Mesenchymal stem cell (in vitro differentiated cells and primary cell): ENCODE measurements at regions not wholly inside any gene's neighbourhood (a gene's known extent, or its start where the extent isn't known, plus 50 kb on each side); places are given as distances from the start of the nearest gene placed in this dataset.

Source experiments
- DNase-seq: peaks from one replicate; pipeline ENCODE4 v3.0.0-alpha.2; 2013
- H2AFZ ChIP-seq: one replicate; pipeline ENCODE4 v1.6.1; 2013; ENCODE audit warnings: low read depth, mild to moderate bottlenecking, control low read depth, inconsistent platforms, low read length, moderate library complexity
- H2AK5ac ChIP-seq: 2 replicates; pipeline ENCODE4 v1.6.1; 2013; ENCODE audit warnings: low read length, moderate library complexity, mild to moderate bottlenecking, inconsistent platforms; ENCODE audit not compliant: severe bottlenecking
- H2BK120ac ChIP-seq: one replicate; pipeline ENCODE4 v1.6.1; 2013; ENCODE audit warnings: low read depth, mild to moderate bottlenecking, inconsistent platforms, low read length, moderate library complexity
- H2BK12ac ChIP-seq, 2 experiments: one replicate each; pipeline ENCODE4 v1.6.1; 2013; ENCODE audit warnings: inconsistent platforms in 2 of 2, low read length in 2 of 2, mild to moderate bottlenecking in 2 of 2, moderate library complexity in 2 of 2, control low read depth in 1 of 2
- H2BK15ac ChIP-seq: one replicate; pipeline ENCODE4 v1.6.1; 2013; ENCODE audit warnings: mild to moderate bottlenecking, low read depth, inconsistent platforms; ENCODE audit not compliant: poor library complexity, severe bottlenecking
- H2BK5ac ChIP-seq: 2 replicates; pipeline ENCODE4 v1.6.1; 2013; ENCODE audit warnings: low read depth, mild to moderate bottlenecking, low read length, control low read depth, inconsistent platforms; ENCODE audit not compliant: poor library complexity, severe bottlenecking
- H3K14ac ChIP-seq, 2 experiments: one replicate each; pipeline ENCODE4 v1.6.1; 2013; ENCODE audit warnings: inconsistent platforms in 2 of 2, low read length in 2 of 2, control low read depth in 1 of 2, mild to moderate bottlenecking in 1 of 2, moderate library complexity in 1 of 2
- H3K18ac ChIP-seq, 2 experiments: one replicate each; pipeline ENCODE4 v1.6.1; 2013; ENCODE audit warnings: inconsistent platforms in 2 of 2, low read length in 2 of 2, control low read depth in 1 of 2, low read depth in 1 of 2, mild to moderate bottlenecking in 1 of 2
- H3K23ac ChIP-seq, 2 experiments: one replicate each; pipeline ENCODE4 v1.6.1; 2013; ENCODE audit warnings: inconsistent platforms in 2 of 2, low read length in 2 of 2, mild to moderate bottlenecking in 2 of 2, moderate library complexity in 2 of 2, control low read depth in 1 of 2
- H3K27ac ChIP-seq: 2 replicates; pipeline ENCODE4 v1.5.1; 2013; ENCODE audit warnings: mild to moderate bottlenecking, moderate library complexity, low read length, control low read depth, inconsistent platforms; ENCODE audit not compliant: poor library complexity, severe bottlenecking
- H3K27me3 ChIP-seq, 2 experiments: 2 replicates each; pipeline versions ENCODE4 v1.6.1 to v1.7.0; 2013; ENCODE audit warnings: low read length in 2 of 2, mild to moderate bottlenecking in 2 of 2, moderate library complexity in 2 of 2, control low read depth in 1 of 2, inconsistent platforms in 1 of 2; ENCODE audit not compliant: control insufficient read depth in 1 of 2, insufficient read depth in 1 of 2
- H3K36me3 ChIP-seq, 2 experiments: 2 replicates each; pipeline versions ENCODE4 v1.6.1 to v1.7.0; 2013; ENCODE audit warnings: low read length in 2 of 2, control low read depth in 1 of 2, inconsistent platforms in 1 of 2, low read depth in 1 of 2, mild to moderate bottlenecking in 1 of 2; ENCODE audit not compliant: insufficient read depth in 2 of 2, control insufficient read depth in 1 of 2
- H3K4ac ChIP-seq, 2 experiments: one replicate each; pipeline ENCODE4 v1.6.1; 2013; ENCODE audit warnings: inconsistent platforms in 2 of 2, low read length in 2 of 2, mild to moderate bottlenecking in 2 of 2, moderate library complexity in 2 of 2, control low read depth in 1 of 2, low read depth in 1 of 2
- H3K4me1 ChIP-seq: 2 replicates; pipeline ENCODE4 v1.6.1; 2013; ENCODE audit warnings: low read depth, low read length, control low read depth; ENCODE audit not compliant: control insufficient read depth, insufficient read depth
- H3K4me2 ChIP-seq: 2 replicates; pipeline ENCODE4 v1.6.1; 2013; ENCODE audit warnings: low read length, mild to moderate bottlenecking, inconsistent platforms; ENCODE audit not compliant: poor library complexity, severe bottlenecking
- H3K4me3 ChIP-seq, 2 experiments: 2 replicates each; pipeline versions ENCODE4 v1.5.1 to v1.7.0; 2013; ENCODE audit warnings: low read length in 2 of 2, mild to moderate bottlenecking in 2 of 2, control low read depth in 1 of 2, low read depth in 1 of 2; ENCODE audit not compliant: insufficient read depth in 1 of 2
- H3K79me1 ChIP-seq: replicated peaks from 2 replicates; pipeline ENCODE4 v1.6.1; 2013; ENCODE audit warnings: mild to moderate bottlenecking, control low read depth, low read length, inconsistent platforms; ENCODE audit not compliant: poor library complexity, severe bottlenecking
- H3K9ac ChIP-seq: 2 replicates; pipeline ENCODE4 v1.7.0; 2013; ENCODE audit warnings: mild to moderate bottlenecking, low read length, moderate library complexity
- H3K9me3 ChIP-seq: 2 replicates; pipeline ENCODE4 v1.7.0; 2013; ENCODE audit warnings: mild to moderate bottlenecking, low read length; ENCODE audit not compliant: control insufficient read depth
- H4K8ac ChIP-seq: one replicate; pipeline ENCODE4 v1.6.1; 2013; ENCODE audit warnings: inconsistent platforms, mild to moderate bottlenecking, low read length, moderate library complexity
- H4K91ac ChIP-seq: one replicate; pipeline ENCODE4 v1.6.1; 2013; ENCODE audit warnings: mild to moderate bottlenecking, low read length, inconsistent platforms
- WGBS: methylation state at CpG from one replicate; pipeline ENCODE4 v1.1.7; 2013; ENCODE audit warnings: mixed read lengths; 5-methylcytosine and 5-hydroxymethylcytosine counted together

DNA sequence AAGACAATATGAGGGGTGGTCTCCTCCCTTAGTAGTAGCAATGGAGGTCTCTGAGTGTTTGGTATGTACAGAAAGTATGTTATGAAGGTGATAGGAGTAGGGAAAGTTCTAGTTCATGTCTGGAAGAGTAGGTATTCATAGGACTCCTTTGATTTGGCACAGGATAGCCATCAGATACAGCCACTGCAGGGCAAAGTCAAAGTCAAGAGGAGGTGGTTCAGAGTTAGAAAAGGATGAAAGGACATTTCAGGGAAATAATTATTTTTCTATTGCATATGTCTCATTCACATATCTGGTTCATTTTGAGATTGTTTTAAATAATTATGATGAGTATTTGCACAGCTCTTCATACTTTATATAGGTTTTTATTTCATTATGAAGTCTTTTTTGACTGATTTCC lies 381.1 kb downstream of the MFSD1 start:
- no peak for DNase-seq
- Histone ChIP-seq H3K36me3 (no peaks in the 10 kb centered on the region), H3K18ac (no peak overlapping the region)

GRCh38 chr3:159185443-159186050 lies 383.7 kb downstream of the MFSD1 start:
- DNase-seq, result no peak
- no peaks in the 10 kb centered on the region for H3K36me3 ChIP-seq
- no peak overlapping the region for H3K4me3 ChIP-seq
- no peak overlapping the region for H4K91ac ChIP-seq
- 81% methylated on average over 2 of the region's 2 CpGs for WGBS
- H3K27ac ChIP-seq, result no peak overlapping the region
- peaks cover 4% of the 10 kb centered on the region for H3K9me3 ChIP-seq
- no peak overlapping the region for H2BK12ac ChIP-seq
- no peak overlapping the region for H2BK15ac ChIP-seq
- H3K4me2 ChIP-seq, result no peak overlapping the region
- H2BK5ac ChIP-seq, result no peak overlapping the region
- H2AK5ac ChIP-seq, result no peak overlapping the region
- H2BK120ac ChIP-seq, result no peak overlapping the region
- no peak overlapping the region for H3K9ac ChIP-seq
- no peak overlapping the region for H3K4ac ChIP-seq
- H3K4me1 ChIP-seq, result no peaks in the 10 kb centered on the region
- H3K18ac ChIP-seq, result no peak overlapping the region
- no peaks in the 10 kb centered on the region for H3K27me3 ChIP-seq
- no peaks in the 10 kb centered on the region for H3K79me1 ChIP-seq
- H2AFZ ChIP-seq, result no peak overlapping the region
- H3K23ac ChIP-seq, result no peak overlapping the region
- H3K14ac ChIP-seq, result no peak overlapping the region
- no peak overlapping the region for H4K8ac ChIP-seq

More for the DNA sequence above, 381.1 kb downstream of the MFSD1 start:
- no peak overlapping the region for H3K4me2 ChIP-seq
- no peak overlapping the region for H2BK12ac ChIP-seq
- H2BK5ac ChIP-seq, result no peak overlapping the region
- no peak overlapping the region for H2AK5ac ChIP-seq
- H3K23ac ChIP-seq, result no peak overlapping the region
- no peak overlapping the region for H2AFZ ChIP-seq
- H2BK15ac ChIP-seq, result no peak overlapping the region
- H3K9me3 ChIP-seq, result peaks cover 4% of the 10 kb centered on the region
- no peak overlapping the region for H3K14ac ChIP-seq
- no peak overlapping the region for H3K4ac ChIP-seq
- no peaks in the 10 kb centered on the region for H3K27me3 ChIP-seq
- no peak overlapping the region for H3K27ac ChIP-seq
- no peak overlapping the region for H2BK120ac ChIP-seq
- no peaks in the 10 kb centered on the region for H3K79me1 ChIP-seq
- no peak overlapping the region for H3K4me3 ChIP-seq
- no peak overlapping the region for H3K9ac ChIP-seq
- no peak overlapping the region for H4K8ac ChIP-seq
- H3K4me1 ChIP-seq, result no peaks in the 10 kb centered on the region
- H4K91ac ChIP-seq, result no peak overlapping the region

DNA sequence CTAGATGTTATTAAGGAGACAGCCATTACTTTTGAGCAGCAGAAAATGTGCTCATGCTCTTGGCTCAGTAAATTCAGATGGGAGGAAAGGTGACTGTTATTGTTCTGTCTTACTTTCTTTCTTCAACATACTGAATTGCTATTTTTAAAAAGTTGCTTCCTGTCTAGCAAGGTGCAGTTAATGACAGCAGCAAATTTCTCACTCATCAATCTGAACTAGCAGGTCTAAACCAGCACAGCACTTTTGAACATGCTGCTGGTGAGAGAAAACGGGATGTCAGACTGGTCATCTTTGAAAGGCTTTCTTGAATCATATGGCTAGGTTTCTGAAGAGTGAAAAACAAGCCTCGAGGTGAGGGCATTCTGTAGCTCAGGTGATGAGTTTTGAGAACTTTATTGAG lies 384.7 kb downstream of the MFSD1 start:
- Histone ChIP-seq H3K4me3 (no peak overlapping the region), H3K14ac (no peak overlapping the region), H4K91ac (no peak overlapping the region), H3K27me3 (no peaks in the 10 kb centered on the region), H3K4me1 (no peaks in the 10 kb centered on the region), H3K4me2 (no peak overlapping the region), H3K9ac (no peak overlapping the region), H3K4ac (no peak overlapping the region), H2BK5ac (no peak overlapping the region), H3K27ac (no peak overlapping the region), H3K79me1 (no peaks in the 10 kb centered on the region), H3K9me3 (no peaks in the 10 kb centered on the region), H2BK120ac (no peak overlapping the region), H3K23ac (no peak overlapping the region), H2AK5ac (no peak overlapping the region), H2BK15ac (no peak overlapping the region), H2AFZ (no peak overlapping the region), H2BK12ac (peak overlapping the region in 1 of 2 experiments; percentile 6), H3K18ac (no peak overlapping the region), H3K36me3 (no peaks in the 10 kb centered on the region), H4K8ac (no peak overlapping the region)
- 68% methylated on average over 2 of the region's 2 CpGs for WGBS
- DNase-seq, result no peak

- Histone ChIP-seq H2AFZ (no peak overlapping the region), H3K79me1 (no peaks in the 10 kb centered on the region), H2BK15ac (no peak overlapping the region), H3K18ac (peak overlapping the region in 1 of 2 experiments; percentile 52), H3K27me3 (no peaks in the 10 kb centered on the region), H3K9me3 (no peaks in the 10 kb centered on the region), H4K91ac (peak overlapping the region; percentile 75), H3K4me2 (no peak overlapping the region), H3K36me3 (no peaks in the 10 kb centered on the region), H2AK5ac (no peak overlapping the region), H3K4me1 (no peaks in the 10 kb centered on the region), H2BK12ac (peak overlapping the region; percentile 0 to 17), H2BK120ac (no peak overlapping the region), H3K4ac (peak overlapping the region in 1 of 2 experiments; percentile 30), H2BK5ac (no peak overlapping the region), H3K9ac (no peak overlapping the region), H3K4me3 (no peak overlapping the region), H4K8ac (no peak overlapping the region), H3K23ac (no peak overlapping the region), H3K27ac (no peak overlapping the region), H3K14ac (peak overlapping the region in 1 of 2 experiments; percentile 82)
- 98% methylated on average over 10 of the region's 10 CpGs for WGBS
- DNase-seq, result no peak
Observed at GRCh38 chr3:159187232-159187631, 385.4 kb downstream of the MFSD1 start.
